GM19035 (cell line): ENCODE measurements at regions not wholly inside any gene's neighbourhood (a gene's known extent, or its start where the extent isn't known, plus 50 kb on each side); places are given as distances from the start of the nearest gene placed in this dataset.
"Not testable (repeated sequence)": the region's sequence is repeated elsewhere in the genome, so short reads cannot be mapped to it uniquely, and the experiment has no call there.

Experiments used
- ATAC-seq: cut with Tn5 transposase; IDR thresholded peaks from one replicate; pipeline ENCODE4 v1.9.1; 2021; ENCODE audit not compliant: unreplicated experiment

DNA sequence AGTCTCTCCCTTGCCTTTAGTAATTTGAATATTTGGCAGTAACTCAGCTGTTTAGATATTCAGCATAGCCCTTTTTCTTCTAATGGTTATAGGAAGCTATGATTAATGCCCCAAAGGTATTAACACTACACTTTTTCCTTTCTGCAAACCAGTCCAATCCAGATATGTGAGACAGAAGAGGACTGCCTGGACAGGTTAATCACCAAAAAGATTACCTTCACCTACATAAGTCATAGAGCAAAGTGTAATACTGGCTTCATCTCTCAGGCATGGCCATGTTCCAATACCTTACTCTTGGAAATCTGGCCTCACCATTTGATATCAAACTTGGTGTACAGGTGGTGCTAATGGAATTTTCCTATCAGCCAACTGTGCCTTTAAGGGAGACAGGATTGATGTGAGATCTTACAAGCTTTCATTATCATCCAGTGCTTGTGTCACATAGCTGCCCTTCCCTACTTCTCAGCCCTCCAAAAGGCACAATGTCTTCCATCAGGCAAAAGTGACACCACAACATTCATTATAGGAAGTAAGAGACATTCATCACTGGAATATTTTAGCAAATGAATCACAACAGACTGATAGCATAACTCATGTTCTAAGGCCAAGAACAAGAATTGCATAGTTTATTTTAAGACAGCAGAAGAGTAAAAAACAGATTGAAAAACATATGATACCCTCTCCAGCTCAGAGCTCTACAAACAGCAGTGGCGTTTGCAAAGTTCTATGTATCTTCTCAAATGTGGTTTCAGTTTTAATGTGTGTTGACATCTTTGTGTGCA lies 91.2 kb upstream of the PAM start:
- ATAC-seq = no peak

DNA sequence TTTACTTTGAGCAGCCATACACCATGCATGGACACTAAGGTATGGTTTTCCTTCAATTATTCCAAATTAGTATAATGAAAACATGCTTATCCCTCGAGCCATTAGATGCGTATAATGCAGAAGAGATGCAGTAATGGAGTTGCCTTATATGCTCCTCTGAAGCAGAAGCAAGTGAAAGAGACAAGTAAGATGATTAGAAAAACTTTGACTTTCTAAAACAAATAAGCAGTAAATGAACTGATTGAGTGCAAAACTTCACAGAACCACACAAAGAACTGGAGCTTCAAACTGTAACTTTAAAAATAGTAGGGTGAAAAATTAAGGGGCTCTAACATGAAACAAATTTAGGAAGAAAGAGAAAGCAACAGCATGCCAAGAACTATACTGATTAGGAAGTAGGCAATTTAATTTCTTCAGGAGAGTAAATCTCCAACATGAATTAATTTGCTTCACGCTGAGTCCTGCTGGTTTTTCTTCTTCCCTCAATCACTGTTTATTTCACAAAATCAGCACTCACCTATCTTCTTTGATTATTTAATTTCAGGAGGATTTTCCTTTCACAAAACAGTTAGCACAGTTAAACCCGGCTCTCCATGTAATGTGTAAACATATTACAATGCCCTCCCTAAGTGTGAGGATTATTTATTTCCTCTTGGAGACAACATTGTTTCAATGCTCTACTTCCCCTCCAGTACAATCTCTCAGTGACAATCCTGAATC lies 90.3 kb upstream of the PAM start:
- no peak for ATAC-seq

DNA sequence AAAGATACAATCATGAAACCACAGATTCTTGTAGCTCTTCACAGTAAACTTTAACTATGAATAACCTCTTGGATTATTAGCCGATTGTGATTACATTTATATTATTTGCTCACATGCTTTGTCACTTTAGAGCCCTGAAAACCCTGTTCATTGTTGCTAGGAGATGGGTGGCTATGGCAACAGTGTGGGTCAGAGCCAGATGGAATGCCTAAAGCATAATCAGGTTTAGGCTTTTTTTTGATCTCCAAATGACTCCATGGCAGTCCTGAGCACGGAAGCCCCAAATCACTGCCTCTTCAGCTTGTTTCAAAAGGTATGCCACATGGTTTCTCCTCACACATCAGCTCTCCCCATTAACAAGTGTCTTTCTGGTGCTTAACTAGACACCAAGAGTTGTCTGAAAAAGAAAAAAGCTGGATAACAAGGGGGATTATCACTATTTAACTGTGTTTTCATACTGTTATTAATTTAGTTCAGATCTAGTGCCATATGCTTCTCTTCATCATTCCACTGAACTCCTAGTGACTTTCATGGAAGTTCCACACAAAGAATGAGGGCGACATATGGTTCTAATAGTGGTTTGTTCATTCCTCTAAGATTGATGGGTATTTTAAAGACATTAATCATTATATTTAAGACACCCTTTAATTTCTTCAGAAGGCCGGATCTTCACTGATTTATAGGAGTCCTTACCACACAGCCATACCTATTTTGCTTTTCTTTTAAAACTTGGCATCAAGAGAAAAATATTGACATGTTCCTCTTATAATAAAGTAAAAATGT lies 88.8 kb upstream of the PAM start:
- ATAC-seq = no peak

DNA sequence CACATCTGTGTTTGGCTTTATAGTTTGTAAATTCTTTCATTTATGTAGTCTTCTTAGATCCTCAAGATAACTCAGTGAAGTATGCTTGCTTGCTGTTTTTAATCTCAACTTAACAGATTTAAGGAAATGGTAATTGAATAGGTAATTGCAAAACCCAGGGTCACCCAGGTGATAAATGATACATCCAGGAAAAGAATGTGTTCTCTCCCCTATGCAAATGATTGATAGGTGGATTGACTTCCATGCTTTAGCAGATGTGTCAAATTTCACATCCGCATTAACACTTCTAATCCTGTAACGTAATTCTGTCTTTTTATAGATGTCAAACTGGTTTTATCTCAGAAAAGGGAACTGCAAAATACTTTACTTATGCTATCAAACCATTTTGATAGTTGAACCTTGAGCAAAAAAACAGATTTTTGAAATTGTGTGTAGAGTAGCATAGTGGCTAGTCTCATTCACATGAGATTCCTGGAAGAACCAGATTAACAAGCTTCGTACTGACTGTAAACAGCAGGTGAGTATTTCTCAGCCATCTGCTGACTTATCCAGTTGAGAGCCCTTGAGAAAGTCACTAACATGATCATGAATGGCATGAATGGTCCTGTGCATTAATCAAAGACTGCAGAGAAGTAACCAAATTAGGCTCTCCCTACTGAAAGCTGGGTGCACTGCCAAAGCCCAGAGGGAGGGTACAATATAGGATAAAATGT lies 86.7 kb upstream of the PAM start:
- no peak for ATAC-seq

DNA sequence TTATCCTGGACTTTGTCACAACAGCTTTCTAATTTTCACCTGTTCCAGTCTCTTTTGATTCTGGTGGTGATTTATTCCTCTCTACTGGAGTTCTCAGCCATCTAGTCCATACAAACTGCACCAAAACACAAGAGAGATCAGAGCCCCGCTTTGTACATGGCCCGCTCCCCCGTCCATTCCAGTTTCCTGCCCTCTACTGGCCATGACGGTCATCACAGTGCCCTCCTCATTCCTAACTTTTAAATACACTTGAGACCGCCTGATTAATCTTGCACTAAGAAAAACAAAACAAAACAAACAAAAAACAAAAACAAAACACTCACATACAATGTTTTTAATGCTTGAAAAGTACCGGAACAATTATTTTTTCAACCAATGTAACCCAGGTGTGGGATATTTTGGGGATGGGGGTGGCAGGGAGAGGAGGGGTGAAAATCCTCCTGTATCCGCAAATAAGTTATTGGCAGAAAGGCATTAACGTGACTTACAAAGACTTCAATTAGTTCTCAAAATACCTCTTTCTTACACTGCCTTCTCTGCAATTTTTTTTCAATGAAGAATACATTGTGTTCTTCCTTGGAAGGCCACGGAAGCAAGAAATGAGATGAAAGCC lies 84.8 kb upstream of the PAM start:
- ATAC-seq = peak; percentile 65

DNA sequence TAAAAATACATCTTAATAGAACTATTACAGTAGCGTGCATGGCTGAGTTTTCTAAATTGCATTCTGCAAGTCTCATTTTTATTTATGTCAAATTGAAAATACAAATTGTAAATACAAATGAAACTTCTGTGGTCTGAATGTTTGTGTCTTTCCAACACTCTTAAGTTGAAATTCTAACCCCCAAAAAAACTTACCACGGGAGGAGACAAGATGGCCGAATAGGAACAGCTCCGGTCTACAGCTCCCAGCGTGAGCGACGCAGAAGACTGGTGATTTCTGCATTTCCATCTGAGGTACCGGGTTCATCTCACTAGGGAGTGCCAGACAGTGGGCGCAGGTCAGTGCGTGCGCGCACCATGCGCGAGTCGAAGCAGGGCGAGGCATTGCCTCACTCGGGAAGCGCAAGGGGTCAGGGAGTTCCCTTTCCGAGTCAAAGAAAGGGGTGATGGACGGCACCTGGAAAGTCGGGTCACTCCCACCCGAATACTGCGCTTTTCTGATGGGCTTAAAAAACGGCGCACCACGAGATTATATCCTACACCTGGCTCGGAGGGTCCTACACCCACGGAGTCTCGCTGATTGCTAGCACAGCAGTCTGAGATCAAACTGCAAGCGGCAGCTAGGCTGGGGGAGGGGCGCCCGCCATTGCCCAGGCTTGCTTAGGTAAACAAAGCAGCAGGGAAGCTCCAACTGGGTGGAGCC lies 83.9 kb upstream of the PAM start:
- not testable (repeated sequence) for ATAC-seq

DNA sequence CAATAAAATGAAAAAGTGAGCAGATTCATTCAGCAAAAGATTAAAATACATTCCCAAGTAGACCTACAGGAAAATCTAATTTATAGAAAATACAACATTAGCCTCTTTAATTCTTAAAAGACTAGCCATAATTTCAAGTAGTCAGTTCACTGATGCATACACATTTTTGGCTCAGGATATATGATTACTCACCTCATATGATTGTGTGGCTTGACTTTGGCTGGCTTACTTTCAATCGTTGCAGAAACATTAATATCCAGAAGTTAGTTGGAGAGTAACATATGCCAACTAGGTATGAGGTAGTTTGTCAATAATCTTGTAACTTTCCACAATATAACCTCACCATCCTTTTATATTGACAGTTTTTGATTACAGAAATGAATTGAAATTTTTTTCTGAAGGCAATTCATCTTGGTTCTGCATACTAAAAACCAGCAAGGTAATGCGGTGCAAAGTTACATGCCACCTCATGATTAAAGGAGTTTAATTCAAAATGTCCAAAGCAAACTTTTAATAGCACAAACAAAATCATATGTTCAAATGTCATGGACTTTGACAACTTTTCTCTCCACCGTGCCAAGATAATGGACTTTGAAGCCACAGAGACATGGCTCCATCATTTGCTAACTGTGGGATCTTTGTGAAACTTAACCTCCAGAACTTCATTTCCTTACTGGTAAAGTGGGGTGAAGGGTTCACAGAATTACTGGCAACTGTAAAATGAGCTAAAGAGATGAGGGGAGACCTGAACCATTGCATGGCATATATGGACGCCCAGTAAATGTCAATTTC lies 76.6 kb upstream of the PAM start:
- ATAC-seq = no peak

DNA sequence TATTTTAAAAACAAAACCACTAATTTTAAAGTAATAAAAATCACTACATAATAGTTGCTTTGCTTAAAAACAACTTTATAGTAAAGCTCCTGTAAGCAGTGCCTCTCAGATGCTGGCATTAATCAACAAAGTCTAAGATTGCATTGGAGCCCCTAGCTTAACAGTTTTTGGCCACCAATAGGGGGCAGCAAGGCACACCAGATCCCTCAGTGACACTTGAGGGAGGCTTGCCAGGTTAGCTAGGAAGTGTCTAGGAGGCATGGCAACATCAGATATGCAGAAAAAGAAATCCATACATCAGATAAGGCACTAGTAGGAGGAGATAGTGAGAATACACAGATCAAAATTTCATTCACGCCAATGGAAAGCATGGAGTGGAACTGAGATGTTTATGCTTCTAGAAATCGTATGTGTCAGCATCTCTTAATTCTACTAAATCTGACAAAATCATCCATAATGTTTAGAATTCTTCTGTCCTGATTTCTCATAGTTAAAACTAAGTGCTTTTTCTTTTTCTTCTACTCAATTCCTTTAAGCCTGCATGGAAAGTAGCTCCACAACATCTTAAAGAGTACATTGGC lies 73.6 kb upstream of the PAM start:
- peak; percentile 90 for ATAC-seq

DNA sequence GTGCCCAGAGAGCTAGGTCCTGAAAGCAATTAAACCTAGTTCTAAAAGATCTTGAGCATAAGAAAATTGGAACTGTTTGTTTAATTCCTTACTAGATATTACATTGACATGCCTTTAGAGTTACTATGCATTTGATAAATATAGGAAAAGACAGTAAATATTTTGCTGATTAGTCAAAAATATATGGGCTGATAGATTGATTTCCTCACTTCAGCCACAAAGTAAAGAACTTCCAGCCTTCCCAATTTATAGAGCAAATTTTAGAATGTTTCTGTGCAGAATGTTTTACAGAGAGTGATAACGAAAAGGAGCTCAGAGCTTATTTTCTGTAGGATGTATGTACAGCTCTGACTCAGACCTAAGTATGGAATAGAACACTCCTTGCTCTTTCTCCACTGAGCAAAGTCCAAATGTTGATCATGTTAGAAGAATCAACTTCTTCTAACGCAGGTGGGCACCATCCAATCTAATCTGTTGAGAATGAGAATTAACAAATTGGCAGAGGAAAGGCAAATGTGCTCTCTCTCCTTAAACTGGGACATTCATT lies 72.9 kb upstream of the PAM start:
- ATAC-seq = no peak

DNA sequence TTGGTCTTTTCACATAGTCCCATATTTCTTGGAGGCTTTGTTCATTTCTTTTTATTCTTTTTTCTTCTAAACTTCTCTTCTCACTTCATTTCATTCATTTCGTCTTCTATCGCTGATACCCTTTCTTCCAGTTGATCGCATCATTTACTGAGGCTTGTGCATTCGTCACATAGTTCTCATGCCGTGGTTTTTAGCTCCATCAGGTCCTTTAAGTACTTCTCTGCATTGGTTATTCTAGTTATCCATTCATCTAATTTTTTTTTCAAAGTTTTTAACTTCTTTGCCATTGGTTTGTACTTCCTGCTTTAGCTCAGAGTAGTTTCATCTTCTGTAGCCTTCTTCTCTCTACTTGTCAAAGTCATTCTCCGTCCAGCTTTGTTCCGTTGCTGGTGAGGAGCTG lies 67.0 kb upstream of the PAM start:
- ATAC-seq = not testable (repeated sequence)

DNA sequence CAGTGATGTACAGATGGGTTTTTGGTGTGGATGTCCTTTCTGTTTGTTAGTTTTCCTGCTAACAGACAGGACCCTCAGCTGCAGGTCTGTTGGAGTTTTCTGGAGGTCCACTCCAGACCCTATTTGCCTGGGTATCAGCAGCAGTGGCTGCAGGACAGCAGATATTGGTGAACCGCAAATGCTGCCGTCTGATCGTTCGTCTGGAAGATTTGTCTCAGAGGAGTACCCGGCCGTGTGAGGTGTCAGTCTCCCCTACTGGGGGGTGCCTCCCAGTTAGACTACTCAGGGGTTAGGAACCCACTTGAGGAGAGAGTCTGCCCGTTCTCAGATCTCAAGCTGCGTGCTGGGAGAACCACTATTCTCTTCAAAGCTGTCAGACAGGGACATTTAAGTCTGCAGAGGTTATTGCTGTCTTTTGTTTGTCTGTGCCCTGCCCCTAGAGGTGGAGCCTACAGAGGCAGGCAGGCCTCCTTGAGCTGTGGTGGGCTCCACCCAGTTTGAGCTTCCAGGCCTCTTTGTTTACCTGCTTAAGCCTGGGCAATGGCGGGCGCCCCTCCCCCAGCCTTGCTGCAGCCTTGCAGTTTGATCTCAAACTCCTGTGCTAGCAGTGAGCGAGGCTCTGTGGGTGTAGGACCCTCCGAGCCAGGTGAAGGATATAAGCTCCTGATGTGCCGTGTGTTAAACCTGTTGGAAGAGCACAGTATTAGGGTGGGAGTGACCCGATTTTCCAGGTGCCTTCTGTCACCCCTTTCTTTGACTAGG lies 66.3 kb upstream of the PAM start:
- ATAC-seq = not testable (repeated sequence)

DNA sequence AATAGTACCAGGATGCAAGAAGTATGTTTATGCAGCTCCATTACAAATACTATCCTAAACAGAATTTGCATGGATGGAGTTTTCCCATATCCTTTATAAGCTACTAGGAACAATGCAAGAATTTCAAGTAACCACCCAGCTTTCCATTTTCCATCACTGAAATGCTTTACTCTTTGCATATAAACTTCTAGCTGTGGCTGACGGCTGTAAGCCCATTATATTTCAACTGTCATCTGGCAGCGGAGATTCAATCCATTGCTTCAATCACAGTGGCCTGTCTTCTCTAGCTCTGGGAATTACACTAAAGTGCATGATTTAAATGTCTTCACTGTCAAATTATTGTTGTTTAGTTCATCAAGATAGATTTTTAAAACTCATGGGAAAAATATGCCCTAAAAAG lies 64.2 kb upstream of the PAM start:
- no peak for ATAC-seq

DNA sequence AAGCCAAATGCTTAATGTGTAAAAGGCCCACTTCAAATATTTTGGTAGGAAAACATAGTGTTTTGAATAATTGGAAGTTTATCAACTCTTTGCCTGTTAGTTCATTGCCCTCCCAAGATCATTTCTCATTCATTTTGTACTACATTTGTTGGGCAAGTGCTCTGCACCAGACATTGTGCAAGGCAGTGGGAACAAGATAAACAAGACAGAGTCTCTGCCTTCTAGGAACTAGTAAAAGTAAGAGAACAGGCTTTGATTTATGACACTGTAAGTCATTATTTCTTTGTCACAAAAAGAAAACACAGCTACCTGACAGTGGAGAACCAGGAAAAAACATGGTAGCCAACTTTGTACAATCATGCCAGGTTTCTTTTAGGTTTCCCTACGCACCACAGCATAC lies 63.7 kb upstream of the PAM start:
- ATAC-seq = no peak

DNA sequence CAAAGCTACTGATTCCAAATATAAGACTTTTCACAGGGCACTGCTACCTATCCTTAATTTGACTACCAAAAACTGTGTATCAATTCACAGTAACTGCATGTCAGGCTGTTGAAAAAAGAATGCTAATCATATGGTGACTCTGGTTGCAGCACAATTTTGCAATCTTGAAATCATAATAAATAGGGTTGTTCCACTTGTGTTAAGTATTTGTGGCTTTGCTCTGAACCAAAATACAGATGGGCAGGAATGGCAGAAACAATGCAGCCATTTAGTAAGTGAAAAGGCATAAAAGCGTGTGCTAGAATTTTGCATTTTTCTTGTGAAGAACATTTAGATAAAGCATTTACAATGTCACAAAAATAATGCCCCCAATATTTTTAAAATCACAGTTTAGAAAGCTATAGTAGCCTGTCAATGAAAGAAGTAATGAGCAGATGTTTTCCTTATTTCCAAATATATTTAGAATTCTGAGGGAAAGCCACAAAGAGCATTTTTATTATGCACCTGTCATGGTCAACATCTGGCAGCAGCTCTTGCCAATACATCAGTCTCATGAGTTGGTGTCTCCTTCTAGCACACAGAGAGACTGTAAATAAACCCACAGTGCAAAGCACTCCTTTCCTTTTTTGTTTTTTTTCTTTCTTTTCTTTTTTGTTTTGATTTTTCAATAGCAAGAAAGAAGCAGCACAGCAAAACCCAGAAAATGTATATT lies 54.8 kb upstream of the PAM start:
- no peak for ATAC-seq

DNA sequence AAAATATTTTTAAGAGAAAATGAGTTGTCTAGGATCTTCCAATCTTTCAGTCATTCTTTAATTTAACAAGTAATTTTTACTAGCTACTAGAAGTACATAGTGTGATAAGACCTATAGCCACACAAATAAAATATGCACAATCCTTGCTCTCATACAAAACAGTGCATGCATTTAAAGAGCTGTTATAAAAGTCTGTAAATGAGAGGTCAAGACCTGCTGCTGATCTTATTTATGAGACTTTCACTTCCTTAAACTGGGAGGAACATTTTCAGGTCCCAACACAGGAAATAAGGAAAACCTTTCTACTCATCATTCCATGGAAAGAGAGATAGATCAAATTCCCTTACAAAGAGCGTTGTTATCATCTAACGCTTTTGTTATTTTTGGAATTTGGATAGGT lies 54.2 kb upstream of the PAM start:
- no peak for ATAC-seq

DNA sequence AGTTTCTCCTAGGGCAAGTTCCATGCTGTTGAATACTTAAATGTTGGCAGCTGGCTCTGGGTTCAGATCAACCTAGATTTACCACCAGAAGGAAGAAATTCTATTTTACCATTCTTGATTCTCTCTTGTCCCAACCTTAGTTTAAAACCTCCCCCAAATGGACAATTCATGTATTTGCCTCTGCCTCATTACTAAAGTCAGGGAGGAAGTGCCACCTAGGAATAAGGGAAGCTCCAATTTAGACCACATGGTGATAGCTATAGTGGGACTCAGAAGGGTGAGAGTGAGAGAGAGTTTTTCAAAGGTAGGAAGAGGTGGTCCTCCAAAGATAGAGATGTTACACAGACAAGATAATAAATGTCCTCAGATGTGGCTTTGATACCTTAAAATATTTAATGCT lies 53.4 kb upstream of the PAM start:
- ATAC-seq = no peak
